CD4-positive, alpha-beta T cell (primary cell): ENCODE measurements at regions not wholly inside any gene's neighbourhood (a gene's known extent, or its start where the extent isn't known, plus 50 kb on each side); places are given as distances from the start of the nearest gene placed in this dataset.

Experiments
- ATAC-seq: fragments of 200-7000 bp; cut with Tn5 transposase; one replicate; pipeline ENCODE4 v1.10.0; 2022; ENCODE audit warnings: mild to moderate bottlenecking; ENCODE audit not compliant: poor library complexity
- CTCF ChIA-PET: fragments of 350-600 bp; sonication (Branson Sonifier 250); formaldehyde crosslinking; loops from one replicate; lab custom pipeline; 2021; ENCODE audit warnings: antibody characterized with exemption, inconsistent platforms; lab: Charles Lee
- POLR2A ChIA-PET: fragments of 350-600 bp; sonication (Branson Sonifier 250); formaldehyde crosslinking; loops from one replicate; lab custom pipeline; 2021; ENCODE audit warnings: antibody characterized with exemption, inconsistent platforms; lab: Charles Lee
- DNase-seq, 14 experiments: peaks; one replicate each; pipeline ENCODE4 v3.0.0-alpha.2; 2013 to 2020; ENCODE audit warnings: mixed read lengths in 2 of 14
- H3K27ac ChIP-seq, 2 donors: one replicate each; pipeline versions ENCODE4 v1.5.1 to v1.7.0; 2013; ENCODE audit warnings: low read length in 2 of 2, low read depth in 1 of 2, mild to moderate bottlenecking in 1 of 2
- H3K27me3 ChIP-seq, 2 experiments: 1 replicate in 1 of 2; 2 replicates in 1 of 2; pipeline versions ENCODE4 v1.6.1 to v1.7.0; 2013; ENCODE audit warnings: low read length in 2 of 2, control low read depth in 1 of 2, mild to moderate bottlenecking in 1 of 2, moderate library complexity in 1 of 2; ENCODE audit not compliant: insufficient read depth in 2 of 2, control insufficient read depth in 1 of 2
- H3K36me3 ChIP-seq: one replicate; pipeline ENCODE4 v1.6.1; 2013; ENCODE audit warnings: low read length, control low read depth; ENCODE audit not compliant: insufficient read depth
- H3K4me1 ChIP-seq: one replicate; pipeline ENCODE4 v1.6.1; 2013; ENCODE audit warnings: low read length, control low read depth; ENCODE audit not compliant: insufficient read depth
- H3K4me3 ChIP-seq: one replicate; pipeline ENCODE4 v1.5.1; 2013; ENCODE audit warnings: mild to moderate bottlenecking, low read length, moderate library complexity
- H3K9me3 ChIP-seq, 2 experiments: 1 replicate in 1 of 2; 2 replicates in 1 of 2; pipeline versions ENCODE4 v1.6.1 to v1.7.0; 2013; ENCODE audit warnings: low read length in 2 of 2, mild to moderate bottlenecking in 2 of 2, control low read depth in 1 of 2, moderate library complexity in 1 of 2; ENCODE audit not compliant: control insufficient read depth in 1 of 2, insufficient read depth in 1 of 2
- H3K27ac Mint-ChIP-seq: one replicate; pipeline ENCODE4 v1.8.0; 2020; ENCODE audit warnings: mixed read lengths
- H3K27me3 Mint-ChIP-seq: one replicate; pipeline ENCODE4 v1.8.0; 2021; ENCODE audit warnings: mixed read lengths
- H3K36me3 Mint-ChIP-seq: one replicate; pipeline ENCODE4 v1.8.0; 2021; ENCODE audit warnings: low read depth, mixed read lengths
- H3K4me1 Mint-ChIP-seq: one replicate; pipeline ENCODE4 v1.8.0; 2021; ENCODE audit warnings: low read depth, mixed read lengths
- H3K4me3 Mint-ChIP-seq: one replicate; pipeline ENCODE4 v1.8.0; 2020; ENCODE audit warnings: mild to moderate bottlenecking, mixed read lengths
- H3K9me3 Mint-ChIP-seq: one replicate; pipeline ENCODE4 v1.8.0; 2020; ENCODE audit warnings: mixed read lengths
- intact Hi-C, 2 experiments: fragments of 100-400 bp; cut with DNase I in 1 of 2; cut with micrococcal nuclease in 1 of 2; formaldehyde crosslinking; loops; one replicate each; pipeline versions ENCODE4 v1.15.1 to v1.9.0; 2023 to 2025; cut with DNase I, micrococcal nuclease
- TF ChIP-seq, protein P1 (sequence below): fragments of 200-600 bp; IDR thresholded peaks from one replicate; pipeline ENCODE4 v1.8.0; 2022; ENCODE audit warnings: antibody characterized with exemption, mild to moderate bottlenecking

DNA sequence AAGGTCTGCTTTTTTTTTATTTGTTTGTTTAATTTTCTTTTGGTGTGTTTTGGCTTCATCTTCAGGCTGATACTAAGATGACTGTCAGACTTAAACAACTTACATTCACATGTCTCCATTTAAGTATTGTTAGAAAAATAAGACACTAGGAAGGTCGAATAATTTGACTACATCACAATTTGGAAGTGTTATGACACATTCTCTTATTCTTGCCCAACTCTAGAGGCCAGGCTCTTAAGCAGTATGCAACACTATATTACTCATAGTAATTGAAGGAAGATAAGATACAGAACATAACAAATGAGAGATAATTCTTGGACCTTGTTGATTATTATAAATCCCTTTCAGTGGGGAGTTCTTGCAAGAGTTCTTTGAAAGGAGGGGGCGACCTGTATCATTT, 295.3 kb upstream of the COL3A1 start:
- Histone ChIP-seq H3K4me3 (no peak overlapping the region), H3K9me3 (no peaks in the 10 kb centered on the region), H3K27ac (no peak overlapping the region), H3K27me3 (no peaks in the 10 kb centered on the region), H3K36me3 (no peaks in the 10 kb centered on the region), H3K4me1 (no peaks in the 10 kb centered on the region)
- Mint-ChIP-seq H3K9me3 (peaks cover 11% of the 10 kb centered on the region), H3K36me3 (no peaks in the 10 kb centered on the region), H3K27ac (no peak overlapping the region), H3K4me3 (no peak overlapping the region), H3K27me3 (no peaks in the 10 kb centered on the region), H3K4me1 (no peaks in the 10 kb centered on the region)
- TF ChIP-seq, protein P1, sequence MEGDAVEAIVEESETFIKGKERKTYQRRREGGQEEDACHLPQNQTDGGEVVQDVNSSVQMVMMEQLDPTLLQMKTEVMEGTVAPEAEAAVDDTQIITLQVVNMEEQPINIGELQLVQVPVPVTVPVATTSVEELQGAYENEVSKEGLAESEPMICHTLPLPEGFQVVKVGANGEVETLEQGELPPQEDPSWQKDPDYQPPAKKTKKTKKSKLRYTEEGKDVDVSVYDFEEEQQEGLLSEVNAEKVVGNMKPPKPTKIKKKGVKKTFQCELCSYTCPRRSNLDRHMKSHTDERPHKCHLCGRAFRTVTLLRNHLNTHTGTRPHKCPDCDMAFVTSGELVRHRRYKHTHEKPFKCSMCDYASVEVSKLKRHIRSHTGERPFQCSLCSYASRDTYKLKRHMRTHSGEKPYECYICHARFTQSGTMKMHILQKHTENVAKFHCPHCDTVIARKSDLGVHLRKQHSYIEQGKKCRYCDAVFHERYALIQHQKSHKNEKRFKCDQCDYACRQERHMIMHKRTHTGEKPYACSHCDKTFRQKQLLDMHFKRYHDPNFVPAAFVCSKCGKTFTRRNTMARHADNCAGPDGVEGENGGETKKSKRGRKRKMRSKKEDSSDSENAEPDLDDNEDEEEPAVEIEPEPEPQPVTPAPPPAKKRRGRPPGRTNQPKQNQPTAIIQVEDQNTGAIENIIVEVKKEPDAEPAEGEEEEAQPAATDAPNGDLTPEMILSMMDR = no peak
- intact Hi-C loops = no loop called here
- POLR2A ChIA-PET = no interaction called here
- CTCF ChIA-PET = no interaction called here
- no peak for DNase-seq
- ATAC-seq = no peak

DNA sequence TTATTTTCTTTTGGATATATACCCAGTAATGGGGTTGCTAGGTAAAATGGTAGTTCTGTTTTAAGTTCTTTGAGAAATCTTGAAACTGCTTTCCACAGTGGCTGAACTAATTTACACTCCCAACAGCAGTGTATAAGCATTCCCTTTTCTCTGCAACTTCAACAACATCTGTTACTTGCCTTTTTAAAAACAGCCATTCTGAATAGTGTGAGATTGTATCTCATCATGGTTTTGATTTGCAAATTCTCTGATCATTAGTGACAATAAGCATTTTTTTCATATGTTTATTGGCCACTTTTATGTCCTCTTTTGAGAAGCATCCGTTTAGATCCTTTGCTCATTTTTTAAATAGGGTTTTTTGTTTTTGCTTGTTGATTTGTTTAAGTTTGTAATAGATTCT, 291.3 kb upstream of the COL3A1 start:
- DNase-seq (no peak), ATAC-seq (no peak)
- H3K9me3 ChIP-seq = no peaks in the 10 kb centered on the region
- H3K27me3 Mint-ChIP-seq = no peaks in the 10 kb centered on the region
- H3K9me3 Mint-ChIP-seq = peaks cover 11% of the 10 kb centered on the region
- no peaks in the 10 kb centered on the region for H3K36me3 Mint-ChIP-seq
- ChIA-PET CTCF (no interaction called here), POLR2A (no interaction called here)
- TF ChIP-seq, protein P1 = no peak
- no peaks in the 10 kb centered on the region for H3K36me3 ChIP-seq
- no peaks in the 10 kb centered on the region for H3K27me3 ChIP-seq
- intact Hi-C loops = no loop called here
- no peak overlapping the region for H3K27ac ChIP-seq
- H3K4me1 Mint-ChIP-seq = no peaks in the 10 kb centered on the region
- H3K4me3 Mint-ChIP-seq = no peak overlapping the region
- H3K4me3 ChIP-seq = no peak overlapping the region
- H3K4me1 ChIP-seq = no peaks in the 10 kb centered on the region
- no peak overlapping the region for H3K27ac Mint-ChIP-seq

DNA sequence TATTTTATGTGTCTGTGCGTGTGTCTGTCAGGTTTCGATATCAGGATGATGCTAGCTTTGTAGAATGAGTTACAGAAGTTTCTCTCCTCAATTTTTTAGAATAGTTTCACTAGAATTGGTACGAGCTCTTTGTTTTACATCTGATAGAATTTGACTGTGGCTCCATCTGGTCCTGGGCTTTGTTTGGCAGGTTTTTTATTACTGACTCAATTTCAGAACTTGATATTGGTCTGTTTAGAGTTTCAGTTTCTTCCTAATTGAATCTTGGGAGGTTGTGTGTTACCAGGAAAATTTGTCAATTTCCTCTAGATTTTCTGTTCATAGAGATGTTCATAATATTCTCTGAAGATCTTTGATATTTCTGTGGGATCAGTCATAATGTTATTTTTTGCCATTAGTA, 289.4 kb upstream of the COL3A1 start:
- H3K27me3 ChIP-seq = no peaks in the 10 kb centered on the region
- H3K4me3 Mint-ChIP-seq = no peak overlapping the region
- ATAC-seq (no peak), DNase-seq (no peak)
- POLR2A ChIA-PET = no interaction called here
- H3K9me3 Mint-ChIP-seq = peaks cover 9% of the 10 kb centered on the region
- H3K9me3 ChIP-seq = no peaks in the 10 kb centered on the region
- TF ChIP-seq, protein P1 = no peak
- no peak overlapping the region for H3K27ac Mint-ChIP-seq
- H3K4me1 Mint-ChIP-seq = no peaks in the 10 kb centered on the region
- CTCF ChIA-PET = no interaction called here
- intact Hi-C loops = loop anchor here in 1 of 2 experiments (1.0 kb wide), 1 partner anchor 30 kb away; no protein-coding TSS in a partner anchor
- no peak overlapping the region for H3K27ac ChIP-seq
- H3K36me3 ChIP-seq = no peaks in the 10 kb centered on the region
- no peaks in the 10 kb centered on the region for H3K36me3 Mint-ChIP-seq
- H3K27me3 Mint-ChIP-seq = no peaks in the 10 kb centered on the region
- no peak overlapping the region for H3K4me3 ChIP-seq
- no peaks in the 10 kb centered on the region for H3K4me1 ChIP-seq
